ENCODE measurements at regions not wholly inside any gene's neighbourhood (a gene's known extent, or its start where the extent isn't known, plus 50 kb on each side); places are given as distances from the start of the nearest gene placed in this dataset.
"Not testable (repeated sequence)": the region's sequence is repeated elsewhere in the genome, so short reads cannot be mapped to it uniquely, and the experiment has no call there.

DNA sequence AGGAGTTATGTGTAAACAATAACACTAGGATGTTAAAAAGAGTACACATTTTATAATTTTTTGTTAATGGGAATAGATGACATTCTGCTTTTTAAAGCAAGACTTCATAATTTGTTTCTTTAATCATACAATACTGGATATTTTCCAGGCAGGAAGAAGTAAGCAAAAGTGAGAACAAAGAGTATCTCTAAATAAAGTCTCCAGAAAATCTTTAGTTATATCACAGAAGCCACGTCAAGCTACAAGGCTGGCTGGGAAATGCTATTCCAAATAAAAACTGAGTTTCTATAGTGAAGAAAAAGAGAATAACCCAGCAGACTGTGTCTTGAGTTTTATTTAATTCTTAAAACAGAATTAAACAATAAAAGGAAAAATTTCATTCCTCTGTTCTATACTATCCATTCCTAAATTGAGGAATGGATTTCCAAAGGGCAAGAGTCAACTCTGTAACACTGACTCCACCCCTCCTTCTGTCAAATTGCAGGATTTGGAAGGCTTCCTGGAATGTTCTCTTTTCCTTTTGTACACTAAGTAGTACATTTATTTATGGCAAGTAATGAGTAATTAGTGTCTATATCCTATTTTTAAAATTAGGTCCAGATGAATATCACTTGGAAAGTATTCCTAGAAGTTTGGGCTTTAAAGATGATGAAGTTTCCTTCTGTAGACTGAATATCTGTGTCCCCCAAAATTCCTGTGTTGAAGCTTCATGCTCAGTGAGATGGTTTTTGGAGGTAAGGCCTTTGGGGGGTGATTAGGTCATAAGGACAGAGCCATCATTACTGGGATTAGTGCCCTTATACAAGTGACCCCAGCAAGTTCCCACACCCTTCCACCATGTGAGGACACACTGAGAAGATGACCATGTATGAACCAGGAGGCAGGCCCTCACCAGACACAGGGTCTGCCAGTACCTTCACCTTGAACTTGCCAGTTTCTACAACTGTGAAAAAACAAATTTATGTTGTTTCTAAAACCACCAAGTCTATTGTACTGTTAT is 290.9 kb downstream of the CRPPA start:
- no peak for DNase-seq

DNA sequence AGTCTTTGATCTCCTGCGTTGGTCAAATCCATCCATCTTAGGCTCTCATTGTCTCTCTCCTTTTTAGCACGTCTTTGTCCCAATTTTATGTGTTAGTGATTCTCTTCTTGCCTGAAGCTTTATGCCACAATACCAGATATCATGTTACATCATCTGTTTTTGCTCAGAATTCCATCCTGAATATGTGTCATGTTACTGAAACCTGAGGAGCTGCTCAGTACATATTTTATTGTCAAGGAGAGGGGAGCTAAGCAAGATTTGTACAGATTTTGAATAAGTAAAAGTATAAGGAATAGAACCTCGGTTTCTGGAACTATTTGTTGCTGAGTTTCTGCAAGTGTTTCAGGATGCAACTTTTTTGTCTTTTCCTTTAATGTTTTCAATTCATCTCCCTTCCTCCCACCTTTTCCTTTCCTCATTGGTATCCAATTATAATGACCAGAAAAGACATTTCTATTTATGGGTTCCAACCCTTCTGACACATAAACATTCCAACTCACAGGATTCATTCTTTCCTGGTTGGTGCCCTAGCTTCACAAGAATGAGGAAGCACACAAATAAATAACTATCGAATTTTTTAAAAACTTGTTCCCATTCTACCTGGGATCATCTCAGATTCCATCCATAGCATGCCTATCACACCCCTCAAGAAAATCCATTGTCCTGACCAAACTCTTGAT is 291.8 kb downstream of the CRPPA start:
- no peak for DNase-seq

DNA sequence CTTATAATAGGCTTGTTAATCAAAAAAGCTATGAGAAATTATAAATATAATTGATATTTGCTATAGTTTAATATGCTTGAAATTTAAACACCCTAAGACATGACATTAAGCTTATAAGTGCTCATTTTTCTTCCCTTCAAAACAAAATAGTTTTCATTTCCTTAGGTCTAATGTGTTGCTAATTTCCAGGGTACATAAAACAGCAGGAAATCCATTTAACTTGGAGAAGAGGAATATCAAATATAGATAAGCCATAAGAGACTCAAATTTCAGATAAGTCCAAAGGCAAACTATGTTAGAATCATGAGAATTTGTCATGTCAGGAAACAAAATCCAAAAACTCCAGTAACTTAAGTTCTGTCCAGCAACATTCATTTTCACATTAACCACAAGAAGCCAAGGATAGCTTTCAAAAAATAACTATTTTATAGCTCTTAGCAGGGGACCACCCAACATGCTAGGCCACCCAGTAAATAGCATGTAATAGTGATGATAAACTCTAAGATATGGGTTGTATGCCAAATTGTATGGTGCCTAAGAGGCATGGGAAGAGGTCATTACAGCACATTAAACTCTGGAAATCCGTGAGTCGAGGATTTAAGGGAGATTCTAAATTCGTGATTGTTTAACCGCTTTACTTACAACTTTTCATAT is 298.1 kb downstream of the CRPPA start:
- no peak for DNase-seq

DNA sequence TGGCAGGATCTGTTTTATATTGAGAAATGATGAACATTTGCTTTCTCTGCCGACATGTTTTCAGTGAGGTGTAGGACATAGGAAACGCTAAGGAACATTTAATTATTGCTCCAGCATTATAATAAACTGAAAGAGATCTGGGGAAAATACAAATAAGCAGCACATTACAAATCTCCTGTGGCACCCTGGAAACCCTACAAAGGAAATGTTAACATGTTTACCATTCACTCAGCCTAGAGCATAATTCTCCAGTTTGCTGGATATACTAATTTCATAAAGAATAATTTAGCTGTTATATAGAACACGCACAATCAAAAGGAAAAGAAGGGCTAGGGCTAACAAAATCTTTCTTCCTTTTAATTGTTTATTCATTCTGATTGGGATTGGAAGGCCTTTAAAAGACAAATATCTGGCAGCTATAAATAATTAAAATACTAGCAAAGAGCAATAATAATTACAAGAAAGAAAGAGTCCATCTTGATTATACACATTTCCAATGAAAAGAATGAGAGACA is 299.4 kb downstream of the CRPPA start:
- no peak for DNase-seq

DNA sequence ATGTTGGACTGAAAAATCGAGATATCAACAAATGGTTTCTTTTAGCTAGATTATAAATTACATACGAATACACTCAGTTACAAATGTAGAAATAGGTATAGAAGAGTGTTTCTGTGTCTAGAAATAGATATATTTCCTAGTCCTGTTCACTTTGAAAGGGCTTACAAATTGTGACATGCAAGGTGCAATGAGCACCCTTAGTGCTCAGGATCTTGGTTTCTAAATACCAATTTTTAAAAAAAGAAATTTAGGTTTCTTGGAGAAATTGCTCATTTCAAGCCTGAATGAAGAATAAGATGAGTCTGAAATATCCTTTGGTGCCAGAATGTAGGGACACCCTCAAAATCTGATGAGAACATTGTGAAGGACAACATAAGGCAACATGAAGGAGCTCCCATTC is 306.0 kb downstream of the CRPPA start:
- DNase-seq, result no peak

DNA sequence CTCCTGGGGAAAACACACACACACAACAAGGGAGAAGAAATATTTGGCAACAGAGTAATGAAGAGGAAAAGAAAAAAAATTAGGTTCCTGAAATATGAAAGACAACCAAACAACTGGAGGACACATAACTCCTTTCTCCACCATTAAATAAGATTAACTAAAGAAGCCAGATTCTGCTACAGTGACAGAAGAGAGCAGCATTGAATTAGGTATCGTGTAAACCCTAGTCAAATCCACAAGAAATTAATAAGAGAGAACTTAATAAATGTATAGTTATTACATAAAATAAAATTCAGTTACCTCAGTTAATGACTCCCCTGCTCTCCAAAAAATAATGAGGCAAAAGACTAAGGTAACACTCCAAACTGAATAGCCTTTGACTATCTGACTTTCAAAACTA is 306.7 kb downstream of the CRPPA start:
- no peak for DNase-seq

DNA sequence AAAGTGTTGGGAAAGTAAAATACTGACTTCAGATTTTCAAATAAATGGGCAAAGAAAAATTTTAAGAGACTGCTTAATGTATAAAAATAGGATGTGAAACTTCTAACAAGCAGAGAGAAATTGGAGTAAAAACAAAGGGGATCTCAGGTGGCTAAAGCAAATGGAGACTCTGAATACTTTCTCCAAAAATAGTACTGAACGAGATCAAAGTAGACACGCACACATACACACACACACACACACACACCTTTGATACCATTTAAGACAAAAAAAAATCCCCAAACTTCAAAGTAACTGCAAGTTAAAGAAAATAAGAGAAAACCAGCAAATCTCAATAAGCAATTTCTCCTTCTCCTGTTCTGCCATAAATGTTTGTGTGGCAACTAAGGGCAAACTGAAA is 307.3 kb downstream of the CRPPA start:
- no peak for DNase-seq

DNA sequence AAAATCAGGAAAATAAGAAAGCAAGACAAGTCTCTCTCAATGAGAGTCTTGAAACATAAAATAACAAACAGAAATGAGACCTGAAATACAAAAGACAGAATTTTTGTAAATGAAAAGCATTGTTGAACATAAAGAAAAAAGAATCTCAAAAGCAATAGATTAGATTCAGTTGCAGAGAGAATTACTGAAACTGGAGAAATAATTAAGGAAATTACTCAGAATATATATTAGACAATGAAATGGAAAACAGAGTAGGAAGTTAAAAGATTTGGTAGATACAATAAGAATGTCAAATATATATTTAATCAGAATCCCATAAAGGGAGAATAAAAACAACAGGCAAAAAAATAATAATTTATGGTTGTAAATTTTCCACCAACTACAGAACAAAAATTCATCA is 308.3 kb downstream of the CRPPA start:
- no peak for DNase-seq

DNA sequence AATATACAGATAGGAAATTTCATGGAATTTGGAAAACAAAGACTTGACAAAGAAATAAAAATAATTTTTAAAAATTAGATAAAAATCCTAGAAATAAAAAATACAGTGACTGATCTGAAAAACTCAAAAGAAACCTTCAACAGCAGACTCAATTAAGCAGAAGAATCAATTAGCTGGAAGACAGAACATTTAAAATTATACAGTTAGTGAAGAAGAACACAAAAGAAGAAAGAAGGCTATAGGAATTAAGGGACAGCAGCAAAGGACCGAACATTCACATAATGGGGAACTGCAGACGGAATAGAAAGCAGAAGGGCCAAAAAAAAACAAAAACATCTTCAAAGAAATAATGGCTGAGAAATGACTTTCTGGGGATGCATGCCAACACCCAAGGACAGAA is 314.5 kb downstream of the CRPPA start:
- DNase-seq, result no peak

DNA sequence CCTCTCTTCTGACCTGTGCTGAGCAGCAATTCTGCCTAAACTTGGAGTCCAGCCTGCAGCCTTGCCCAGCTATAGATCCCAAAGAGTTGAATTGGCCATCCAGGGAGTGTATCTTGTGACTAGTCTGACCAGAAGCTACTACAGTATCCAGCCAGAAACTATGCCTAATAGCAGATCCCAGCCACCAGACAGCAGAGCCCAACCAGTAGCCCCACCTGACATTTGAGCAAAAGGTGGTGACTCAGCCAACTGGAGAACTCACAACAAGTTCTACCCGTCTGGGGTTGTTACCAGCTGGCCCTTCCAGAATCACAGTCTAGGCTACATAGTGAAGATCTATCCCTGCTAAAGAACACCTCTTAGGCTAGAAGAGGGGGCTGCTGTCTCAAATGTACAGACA is 315.0 kb downstream of the CRPPA start:
- no peak for DNase-seq

DNA sequence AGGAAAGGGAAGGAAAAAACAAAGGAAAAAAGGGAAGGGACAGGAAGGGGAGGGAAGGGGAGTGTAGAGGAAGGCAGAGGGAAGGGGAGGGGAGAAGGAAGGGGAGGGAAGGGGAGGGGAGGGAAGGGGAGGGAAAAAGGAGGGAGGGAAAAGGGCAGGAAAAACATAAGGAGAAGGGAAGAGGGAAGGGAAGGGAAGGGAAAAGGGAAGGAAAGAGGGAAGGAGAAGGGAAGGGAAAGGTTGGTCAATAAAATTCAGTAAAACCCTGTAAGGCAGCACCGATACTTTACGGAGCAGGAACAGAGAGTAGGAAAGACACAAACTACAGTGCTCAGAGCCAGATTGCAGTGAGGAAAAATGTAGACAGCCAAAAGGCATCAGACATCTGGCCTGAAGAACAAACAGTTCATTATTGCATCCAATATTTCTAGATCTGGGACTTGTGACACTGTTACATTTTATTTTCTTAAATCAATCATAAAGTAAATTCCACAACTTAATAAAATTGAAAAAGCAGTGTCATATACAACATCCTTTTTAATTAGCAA is 322.0 kb downstream of the CRPPA start:
- no peak for DNase-seq

DNA sequence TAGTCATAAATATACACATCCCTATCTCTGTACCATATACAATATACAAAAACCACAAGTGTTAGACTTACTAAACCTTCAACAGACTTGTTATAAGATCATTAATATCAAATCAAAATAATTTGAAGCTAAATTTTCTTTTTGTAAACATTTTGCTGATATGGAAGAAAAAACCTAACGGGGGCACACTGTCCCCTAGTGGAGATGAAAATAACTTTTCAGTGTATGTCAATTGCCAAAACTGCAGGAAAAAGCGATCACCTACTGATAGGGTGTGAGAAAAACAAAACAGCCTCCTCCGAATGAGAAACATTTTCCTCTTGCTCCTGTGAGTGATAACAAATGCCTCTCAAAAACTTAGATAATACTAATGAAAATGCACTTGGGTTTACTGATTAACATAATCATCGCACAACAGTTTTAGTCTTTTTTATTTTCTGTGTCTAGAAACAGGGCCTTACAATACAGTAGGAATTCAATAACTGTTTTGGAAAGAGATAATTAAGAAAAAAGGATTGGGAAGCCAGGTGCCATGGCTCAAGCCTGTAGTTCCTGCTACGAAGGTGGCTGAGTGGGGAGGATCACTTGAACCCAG is 322.7 kb downstream of the CRPPA start:
- no peak for DNase-seq

DNA sequence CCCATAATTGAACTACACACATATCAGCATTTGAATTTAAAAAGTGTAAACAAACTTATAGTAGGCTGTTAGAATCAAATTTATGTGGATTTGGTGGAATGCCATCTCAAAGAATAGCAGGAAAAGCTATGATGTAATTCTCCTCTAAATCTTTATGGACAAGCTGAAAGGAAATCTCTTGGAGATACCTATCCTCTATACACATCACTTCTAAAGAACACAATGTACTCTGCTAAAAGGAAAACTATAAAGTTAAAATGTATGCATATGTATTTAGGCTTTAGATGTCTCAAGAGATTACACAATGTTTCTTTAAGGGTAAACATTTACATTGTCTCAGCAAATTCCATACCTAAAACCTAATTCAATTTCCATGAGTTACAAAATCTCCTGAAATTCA is 323.3 kb downstream of the CRPPA start:
- no peak for DNase-seq

DNA sequence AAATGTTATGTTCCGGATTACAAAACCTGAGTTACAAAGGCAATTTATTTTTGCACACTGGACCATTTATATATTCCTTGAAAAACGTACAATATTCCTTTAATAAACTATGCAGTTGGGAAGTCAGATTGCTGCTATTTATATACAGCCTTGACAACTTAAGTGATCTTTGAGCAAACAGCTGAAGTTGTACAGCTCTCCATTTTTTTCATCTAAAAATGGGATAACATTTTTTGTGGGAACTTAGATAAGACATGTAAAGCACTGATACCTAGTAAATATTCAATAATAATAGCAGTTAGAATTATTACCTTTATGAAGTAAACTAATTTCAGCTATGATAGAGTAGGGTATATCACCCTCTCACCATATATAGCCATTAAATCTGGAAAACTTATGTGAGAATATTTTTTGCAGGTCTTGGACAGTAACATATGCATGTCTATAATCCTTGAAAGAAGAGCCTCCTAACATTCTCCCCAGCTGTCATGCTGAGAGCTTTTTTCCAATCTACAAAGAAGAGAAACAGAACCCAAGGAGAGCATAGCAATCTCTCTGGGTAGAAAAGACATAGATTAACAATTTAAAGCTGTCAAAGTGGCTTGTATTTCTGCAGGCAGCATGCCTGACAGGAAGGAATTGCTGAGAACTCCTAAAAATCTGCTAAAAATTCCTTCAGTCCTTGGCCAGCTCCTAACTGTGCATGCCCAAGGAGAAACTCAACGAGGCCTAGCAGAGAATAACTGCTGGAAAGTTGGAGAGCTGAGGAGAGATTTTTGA is 326.0 kb downstream of the CRPPA start:
- no peak for DNase-seq

DNA sequence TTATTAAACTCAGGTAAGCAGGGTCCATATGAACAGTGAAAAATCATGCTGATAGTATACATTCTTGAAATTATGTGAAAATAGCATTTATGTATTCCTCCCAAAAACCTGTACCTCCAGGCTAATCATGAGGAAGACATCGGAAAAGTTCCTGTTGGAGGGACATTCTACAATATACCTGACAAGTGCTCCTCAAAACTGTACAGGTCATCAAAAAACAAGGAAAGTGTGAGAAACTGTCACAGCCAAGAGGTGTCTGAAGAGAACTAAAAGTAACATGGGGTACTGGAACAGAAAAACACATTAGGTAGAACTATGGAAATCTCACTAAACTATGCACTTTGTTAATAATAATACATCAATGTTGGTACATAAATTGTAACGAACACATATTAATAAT is 326.7 kb downstream of the CRPPA start:
- DNase-seq, result no peak

DNA sequence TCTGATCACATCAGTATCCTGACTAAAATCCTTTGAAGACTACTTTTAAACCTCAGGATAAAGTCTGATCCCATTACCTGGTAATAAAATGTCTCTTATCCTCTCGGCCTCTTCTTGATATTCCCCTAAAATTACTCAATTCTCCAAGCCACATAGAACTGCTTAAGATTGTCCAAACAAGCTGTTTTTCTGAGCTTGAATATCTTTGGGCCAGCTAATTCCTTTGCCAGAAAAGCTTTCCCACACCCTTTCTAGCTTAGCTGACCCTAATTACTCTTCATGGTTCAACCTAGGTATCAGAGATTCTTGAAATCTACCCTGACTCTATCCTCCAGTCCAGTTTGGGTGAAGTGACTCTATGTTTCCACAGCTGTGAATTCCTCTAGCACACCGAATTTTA is 328.6 kb downstream of the CRPPA start:
- DNase-seq, result no peak

DNA sequence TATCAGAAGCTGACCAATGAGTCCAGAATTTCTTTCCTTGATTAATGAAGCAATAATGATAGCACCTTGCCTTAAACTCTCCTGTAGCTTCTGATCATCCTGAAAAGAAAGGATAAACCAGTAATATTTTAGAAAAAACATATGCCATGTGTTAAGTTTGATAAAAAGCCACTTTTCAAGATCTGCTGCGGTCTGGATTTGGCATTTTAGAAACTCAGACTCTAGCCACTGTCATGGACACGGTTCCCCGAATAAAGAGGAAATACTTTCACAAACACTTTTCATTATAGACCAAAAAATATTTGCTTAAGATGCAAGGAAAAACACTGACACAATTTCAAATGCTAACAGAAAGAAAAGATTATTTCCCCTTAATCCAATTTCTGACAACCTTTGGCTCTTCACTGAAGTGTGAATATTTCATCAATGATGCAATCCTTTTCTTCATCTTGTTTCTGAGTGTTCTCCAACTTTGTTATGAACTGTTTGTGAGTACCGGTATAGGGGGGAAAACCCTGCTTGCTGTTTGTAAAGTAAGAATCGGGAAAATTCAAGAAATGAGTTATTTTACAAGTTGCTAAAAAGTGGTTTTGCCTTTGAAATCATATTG is 329.5 kb downstream of the CRPPA start:
- DNase-seq, result no peak

DNA sequence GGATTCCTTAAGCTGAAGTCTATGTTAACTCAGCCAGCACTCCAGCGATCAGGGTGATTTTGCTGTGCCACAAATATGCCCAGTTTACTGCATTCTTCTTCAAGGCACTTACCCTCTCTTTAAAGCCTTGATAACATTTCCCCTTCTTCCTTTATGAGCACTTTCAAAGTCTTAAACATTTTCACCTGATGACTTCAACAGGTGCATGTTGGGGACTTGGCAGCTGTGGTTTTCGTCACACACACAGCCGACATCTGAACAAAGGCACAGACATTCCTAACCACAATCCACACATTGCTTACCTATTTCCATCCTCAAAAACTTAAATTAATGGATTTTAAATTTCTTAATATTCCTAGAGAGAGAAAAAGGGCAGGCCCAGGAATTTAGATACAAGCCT is 331.5 kb downstream of the CRPPA start:
- DNase-seq, result no peak

DNA sequence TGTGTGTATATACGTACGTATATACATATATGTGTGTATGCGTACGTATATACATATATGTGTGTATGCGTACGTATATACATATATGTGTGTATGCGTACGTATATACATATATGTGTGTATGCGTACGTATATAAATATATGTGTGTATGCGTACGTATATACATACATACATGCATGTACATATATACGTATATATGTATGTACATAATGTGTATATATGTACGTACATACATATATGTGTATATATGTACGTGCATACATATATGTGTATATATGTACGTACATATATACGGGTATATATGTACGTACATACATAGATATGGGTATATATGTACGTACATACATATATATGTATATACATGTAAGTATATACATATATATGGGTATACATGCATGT is 332.1 kb downstream of the CRPPA start:
- DNase-seq, result no peak

DNA sequence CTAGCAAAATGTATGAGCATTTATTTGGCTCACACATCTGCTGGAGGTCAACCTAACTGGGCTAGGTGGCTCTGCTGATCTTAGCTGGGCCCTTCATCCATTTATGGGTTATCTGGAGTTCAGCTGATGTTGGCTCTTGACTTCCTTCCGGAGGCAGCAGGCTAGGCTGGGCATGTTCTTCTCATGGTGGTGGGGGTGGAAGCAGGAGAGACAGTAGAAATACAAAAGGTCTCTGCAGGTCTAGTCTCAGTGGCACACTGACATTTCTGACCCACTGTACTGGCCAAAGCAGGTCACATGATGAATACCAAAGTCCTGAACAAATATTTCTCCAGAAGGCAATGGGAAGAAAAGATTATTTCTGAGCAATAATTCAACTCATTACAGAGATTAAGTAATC is 334.6 kb downstream of the CRPPA start:
- no peak for DNase-seq

DNA sequence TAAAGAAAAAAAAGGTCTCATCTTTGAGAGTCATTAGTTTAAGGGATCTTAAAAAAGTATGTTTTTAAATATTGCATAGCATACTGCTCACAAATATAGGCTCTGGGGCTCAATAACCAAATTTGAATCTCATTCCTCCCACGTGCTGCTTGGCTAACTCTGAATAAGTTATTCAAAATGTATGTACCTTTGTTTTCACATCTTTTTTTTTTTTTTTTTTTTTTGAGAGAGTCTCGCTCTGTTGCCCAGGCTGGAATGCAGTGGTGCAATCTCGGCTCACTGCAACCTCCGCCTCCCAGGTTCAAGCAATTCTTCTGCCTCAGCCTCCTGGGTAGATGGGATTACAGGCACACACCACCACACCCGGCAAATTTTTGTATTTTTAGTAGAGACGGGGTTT is 335.6 kb downstream of the CRPPA start:
- DNase-seq, result not testable (repeated sequence)

DNA sequence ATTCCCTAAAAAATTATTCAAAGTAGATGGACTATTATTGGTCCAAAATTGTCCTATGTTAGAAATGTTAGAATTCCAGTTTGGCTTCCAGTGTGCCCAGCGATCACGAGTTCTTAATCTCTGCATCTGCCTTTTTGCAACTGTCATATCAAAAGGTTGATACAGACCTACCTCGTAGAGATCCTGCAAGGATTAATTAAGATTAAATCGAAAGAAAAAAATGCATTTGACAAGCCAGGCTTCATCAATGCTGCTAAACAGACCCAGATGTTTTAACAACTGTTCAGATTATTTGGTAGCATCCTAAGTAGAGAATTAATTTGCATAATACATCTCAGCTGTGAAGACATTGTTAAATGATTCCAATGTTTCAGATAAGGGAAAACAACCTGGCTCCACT is 336.5 kb downstream of the CRPPA start:
- DNase-seq, result no peak

Data from activated CD4-positive, alpha-beta T cell treated with anti-CD3 and anti-CD28 coated beads, Interleukin-2, amount 50 U/mL, for 16 hours (primary cell).